Stimulated activated CD4-positive, alpha-beta T cell treated with anti-CD3 and anti-CD28 coated beads, Interleukin-12 subunit alpha, Interleukin-12 subunit beta, amount 100 ng/mL, for 4 hours (primary cell): ENCODE measurements at regions not wholly inside any gene's neighbourhood (a gene's known extent, or its start where the extent isn't known, plus 50 kb on each side); places are given as distances from the start of the nearest gene placed in this dataset.
"Not testable (repeated sequence)": the region's sequence is repeated elsewhere in the genome, so short reads cannot be mapped to it uniquely, and the experiment has no call there.

ENCODE experiments used
- DNase-seq: peaks from one replicate; pipeline ENCODE4 v3.0.0-alpha.2; 2020

DNA sequence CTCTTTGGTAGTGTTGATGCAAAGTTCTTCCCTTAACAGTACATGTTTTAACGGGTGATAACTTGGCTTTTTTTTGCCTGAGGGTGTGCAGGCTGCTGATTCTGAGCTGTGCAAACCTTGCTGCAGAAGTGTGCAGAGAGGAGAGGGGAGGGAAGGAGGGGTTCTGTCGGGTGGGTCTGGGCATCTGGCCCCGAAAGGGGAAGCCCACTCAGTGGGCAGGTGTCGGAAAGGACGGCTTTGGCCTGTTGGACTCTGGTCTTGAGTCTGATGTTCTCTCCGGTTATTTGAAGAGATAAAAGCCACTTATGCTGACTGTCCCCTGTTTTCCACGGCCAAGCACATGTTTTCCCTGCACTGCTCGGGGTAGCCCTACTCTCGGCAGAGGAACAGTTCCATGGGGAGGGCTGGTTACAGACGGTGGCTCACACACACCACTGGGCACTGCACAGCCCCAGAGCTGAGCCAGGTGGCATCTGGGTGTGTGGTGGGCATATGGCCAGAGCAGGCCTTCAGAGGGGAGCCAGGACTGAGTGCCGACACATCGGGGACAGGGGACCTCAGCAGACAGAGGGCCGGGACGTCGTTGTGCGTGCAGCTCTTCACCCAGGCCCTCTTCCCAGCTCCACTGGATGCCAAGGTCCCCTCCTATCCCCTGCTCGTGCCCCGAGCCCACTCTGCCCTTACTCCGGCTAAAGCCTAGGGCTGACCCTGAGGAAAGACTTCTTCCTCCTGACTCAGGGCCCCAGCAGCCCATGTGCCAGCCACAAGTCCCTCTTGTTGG, 93.2 kb downstream of the TEX29 start:
- no peak for DNase-seq

DNA sequence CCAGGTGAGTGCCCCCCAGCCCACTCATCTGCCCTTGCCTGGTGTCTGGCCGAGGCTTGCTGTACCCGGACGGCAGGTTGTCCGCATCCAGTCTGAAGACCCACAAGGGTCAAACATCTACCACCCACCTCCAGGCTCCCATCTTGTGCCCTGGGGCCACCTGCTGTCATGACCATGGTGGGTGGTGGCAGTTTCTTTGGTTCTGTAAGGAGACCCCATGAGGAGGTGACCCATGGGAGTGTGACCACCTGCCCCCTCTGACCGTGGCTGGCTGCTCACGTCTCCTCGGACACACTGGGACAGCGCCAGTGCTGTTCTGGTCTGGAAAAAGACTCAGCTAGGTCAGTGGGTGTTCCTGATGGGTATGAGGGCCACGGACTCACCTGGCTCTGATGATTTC, 93.9 kb downstream of the TEX29 start:
- DNase-seq: no peak

DNA sequence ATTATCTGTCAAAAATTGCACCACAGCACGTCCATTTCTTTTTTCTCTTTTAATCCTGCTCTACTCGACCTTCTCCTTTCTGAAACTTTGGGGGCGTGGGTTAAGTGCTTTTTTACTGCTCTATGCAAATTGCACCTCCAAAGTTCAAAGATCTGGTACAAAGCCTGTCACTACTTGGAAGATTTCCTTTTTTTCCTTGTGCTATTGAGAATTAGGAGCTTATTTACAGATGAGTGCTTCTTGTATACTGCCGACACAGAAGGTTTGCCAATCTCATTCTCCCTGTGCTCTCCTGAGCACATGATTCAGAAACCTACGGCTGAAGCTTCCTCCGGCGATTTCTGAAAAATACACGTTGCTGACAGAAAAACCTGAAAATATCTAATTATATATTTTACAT, 94.8 kb downstream of the TEX29 start:
- no peak for DNase-seq

DNA sequence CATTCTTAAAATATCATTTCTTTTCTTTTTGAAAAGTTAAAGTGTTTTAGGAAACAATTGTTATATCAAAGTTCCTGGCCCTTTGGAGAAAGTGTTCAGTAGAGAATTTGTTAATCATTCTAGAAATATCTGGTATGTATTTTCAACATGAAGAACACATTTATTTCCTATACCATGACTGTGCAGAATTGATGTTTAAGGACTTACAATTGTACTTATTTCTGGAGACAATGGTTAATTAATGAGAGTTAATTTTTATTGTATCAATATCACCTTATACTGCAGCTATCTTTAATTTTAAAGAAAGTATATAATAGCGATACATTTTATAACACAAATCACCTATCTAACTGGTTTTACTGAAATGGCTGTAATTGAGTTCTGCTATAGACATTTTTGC, 95.3 kb downstream of the TEX29 start:
- no peak for DNase-seq

DNA sequence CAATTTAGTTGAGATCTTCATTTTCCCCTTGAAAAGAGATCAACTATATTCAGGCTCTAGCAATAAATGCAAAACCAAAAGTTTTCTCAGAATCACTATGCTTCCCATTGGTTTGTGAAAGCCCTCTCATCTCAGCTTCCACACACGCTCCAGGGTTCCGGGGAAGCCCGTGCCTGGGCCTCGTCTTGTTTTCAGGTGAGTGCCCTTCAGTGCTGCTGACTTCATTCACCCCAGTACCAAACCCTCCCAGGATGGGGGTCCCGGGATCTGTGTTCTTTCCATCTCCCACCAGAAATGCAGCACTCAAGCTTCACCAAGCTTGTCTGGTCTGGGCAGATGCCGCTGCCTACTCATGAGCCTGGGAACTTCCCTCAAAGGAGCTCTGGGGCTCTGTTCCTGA, 97.7 kb downstream of the TEX29 start:
- DNase-seq: no peak

DNA sequence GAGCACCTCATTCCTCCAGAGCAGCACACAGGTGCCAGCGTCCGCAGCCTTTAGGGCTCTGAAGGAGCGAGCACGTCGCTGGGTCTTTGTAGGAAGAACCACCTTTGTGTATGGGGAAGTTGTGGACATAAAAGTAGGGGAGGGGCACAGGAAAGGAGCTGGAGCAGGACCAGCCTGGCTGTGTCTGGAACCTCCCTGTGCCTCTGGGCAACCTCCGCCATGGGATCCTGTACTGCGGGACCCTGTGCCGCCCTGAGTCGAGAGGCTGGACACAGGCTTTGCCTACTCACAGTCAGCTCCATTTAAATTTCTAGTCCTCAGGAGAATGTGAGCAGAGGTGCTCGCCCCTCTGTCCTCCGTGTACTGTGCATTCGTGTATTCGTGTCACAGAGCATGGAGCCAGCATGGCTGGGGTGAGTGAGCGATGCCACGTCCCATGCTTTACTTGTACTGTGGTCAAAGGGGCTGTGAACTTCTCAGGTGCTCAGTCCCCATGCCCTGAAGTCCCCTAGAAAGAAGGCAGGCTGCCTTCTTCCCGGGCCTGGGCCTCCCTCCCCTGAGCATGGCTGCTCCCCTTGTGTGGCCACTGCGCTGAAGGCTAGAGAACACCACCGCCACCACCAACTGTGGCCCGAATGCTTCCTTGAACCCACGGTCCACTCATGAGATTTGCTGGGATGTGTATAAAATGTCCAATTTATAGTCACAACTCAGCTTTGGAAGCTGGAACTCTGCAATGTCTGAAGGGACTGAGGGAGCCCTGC, 99.9 kb downstream of the TEX29 start:
- no peak for DNase-seq

DNA sequence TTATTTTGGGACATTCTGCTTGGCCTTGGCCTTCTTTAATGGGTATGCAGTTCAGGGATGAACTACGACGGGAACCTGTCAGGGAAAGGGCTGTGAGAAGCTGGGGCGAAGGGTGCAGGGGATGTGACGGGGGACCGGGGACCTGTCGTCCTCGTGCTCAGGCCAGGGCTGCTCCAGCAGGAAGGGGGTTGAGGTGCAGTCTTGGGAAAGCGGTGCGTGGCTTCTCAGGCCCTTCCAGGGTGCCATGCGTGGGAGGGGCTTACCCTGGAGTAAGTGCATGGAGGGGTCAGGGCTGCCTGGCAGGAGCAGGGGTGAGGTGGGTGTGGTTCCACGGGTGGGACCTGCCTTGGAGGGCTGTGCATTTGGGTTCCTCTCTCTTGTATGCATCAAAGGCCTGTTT, 100.8 kb downstream of the TEX29 start:
- DNase-seq: no peak

DNA sequence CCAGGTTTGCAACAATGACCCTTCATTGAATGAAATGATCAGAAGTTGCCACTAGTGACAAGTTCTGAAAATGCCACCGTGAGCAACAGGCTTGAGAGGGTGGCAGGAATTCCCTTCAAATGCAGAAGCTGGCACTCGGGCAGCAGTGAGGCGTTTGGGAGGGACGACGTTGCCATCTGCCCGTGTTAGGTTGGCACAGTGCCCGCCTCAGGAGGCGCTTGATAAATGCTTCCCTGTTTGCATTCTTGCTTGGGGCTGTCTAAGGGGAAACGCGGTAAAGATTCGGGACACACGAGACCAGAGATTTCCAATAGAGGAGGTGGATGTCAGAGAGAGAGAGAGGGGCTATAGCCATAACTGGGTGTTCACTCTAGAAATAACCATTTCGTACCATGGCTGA, 101.9 kb downstream of the TEX29 start:
- DNase-seq: no peak

DNA sequence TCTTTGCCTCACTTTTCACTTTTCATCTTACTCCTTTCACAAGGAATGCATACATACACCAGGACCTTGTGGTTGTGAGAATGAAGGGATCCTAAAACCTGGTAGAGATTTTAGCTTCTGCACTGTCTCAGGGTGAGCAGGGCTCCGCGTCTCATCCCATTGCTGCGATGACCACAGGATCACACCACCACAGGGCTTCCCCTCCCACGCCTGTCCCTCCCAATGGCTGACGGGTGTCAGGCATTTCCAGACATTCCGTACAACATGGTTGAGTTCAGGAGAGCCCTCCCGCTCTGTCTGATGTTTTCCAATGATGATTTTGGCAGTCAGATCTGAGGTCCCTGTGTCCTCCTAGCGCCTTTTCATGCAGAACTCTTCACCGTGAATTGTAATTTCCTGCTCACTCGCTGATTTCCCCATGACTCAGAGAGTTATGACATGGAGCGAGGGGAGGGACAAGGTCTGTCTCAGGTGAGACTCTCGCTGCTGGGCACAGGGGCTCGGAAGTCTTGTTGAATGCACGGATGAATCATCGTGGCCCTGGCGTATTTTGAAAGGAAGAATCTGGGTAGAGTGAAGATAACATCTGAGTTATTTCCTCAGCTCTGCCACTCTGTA, 102.8 kb downstream of the TEX29 start:
- DNase-seq: no peak

DNA sequence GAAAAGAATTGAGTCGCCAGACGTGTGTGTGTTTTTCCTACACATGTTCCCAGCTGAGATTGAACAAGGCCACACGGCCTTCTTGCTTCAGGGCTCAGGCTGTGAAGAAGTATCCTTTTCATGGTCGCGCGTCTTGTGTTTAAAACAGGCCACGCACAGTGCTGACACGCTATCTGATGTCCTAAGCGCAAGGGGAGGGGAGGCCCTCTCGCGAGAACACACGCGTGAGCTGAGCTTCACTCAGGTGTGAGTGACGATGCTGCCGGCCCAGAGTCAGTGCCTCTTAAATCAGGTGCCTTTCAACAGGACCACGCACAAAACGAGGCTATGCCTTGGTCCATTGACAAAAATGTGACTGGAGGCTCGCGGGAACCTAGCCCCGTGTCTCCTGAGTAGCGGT, 103.7 kb downstream of the TEX29 start:
- no peak for DNase-seq

DNA sequence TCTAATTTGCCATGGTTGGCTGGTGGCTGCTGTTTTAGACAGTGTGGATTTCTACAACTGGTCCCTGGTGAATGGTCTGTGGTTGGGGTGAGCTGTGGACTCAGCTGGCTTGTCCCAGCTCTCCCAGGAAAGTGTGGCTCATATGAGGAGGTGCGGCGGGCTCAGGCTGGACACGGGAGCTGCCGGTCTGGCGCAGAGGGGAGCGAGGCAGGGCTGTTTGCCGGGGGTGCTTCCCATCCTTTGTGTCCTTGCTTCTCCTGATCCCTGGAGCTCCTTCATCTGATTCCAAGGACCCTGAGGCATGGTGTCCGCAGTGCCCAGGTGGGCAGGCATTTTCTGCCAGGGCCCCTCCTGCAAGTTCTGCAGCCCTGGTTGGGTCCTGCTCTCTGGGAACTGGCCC, 104.9 kb downstream of the TEX29 start:
- no peak for DNase-seq

DNA sequence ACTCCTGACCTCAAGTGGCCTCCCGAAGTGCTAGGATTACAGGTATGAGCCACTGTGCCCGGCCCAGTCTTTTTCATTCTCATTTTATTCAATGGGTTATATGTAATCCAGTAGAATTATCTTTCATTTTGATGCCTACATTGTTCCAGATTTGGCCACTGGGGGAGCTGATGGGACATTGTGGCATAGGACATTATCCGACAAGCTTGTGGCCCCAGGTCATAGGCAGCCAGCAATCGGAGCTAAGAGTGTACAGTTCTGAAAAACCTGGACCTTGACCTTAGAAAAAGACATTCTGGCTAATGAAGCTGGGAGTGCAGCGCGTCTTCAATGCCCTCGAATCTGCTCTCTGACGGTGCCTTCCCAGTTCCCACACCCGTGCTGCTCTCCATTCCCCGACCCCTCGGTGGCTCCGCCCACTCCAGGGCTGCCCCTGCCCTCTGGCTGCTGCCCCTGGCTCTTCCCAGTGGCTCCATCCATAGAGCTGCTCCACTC, 108.7 kb downstream of the TEX29 start:
- DNase-seq: peak; percentile 32

DNA sequence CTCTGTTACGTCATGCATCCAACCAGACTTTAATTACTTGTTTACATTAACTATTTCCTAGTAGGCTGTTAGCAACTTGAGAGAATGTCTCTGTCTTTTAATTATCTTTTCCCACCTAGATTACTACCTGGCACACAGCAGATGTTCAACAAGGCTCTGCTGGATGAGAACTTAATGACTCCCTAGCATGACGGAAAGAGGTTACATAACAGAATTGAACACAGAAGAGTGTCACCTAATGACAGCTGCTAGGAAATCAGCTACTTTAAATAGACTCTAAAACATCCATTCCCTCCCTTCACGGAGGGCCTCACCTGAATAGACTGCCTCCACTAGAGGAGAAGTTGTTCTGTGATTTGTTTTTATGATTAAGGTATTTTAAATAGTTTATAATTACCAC, 110.8 kb downstream of the TEX29 start:
- DNase-seq: no peak

DNA sequence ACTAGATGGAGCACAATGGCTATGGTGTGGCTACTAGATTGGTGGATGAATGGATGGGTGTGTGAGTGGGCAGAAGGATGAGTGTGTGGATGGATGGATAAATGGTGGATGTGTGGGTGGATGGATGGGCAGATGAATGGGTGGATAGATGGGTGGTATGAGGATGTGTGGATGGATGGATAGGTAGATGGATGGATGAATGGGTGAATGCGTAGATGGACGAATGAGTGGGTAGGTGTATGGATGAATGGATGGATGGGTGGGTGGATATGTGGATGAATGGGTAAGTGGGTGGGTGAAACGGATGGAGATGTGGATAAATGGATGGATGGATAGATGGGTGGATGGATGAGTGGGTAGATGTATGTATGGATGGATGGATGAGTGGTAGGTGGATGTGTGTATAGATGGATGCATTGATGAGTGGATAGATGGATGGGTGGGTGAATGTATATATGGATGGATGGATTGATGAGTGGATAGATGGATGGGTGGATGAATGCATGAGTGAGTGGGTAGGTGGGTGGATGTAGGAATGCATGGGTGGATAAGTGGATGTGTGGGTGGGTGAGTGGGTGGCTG, 114.2 kb downstream of the TEX29 start:
- DNase-seq: no peak

DNA sequence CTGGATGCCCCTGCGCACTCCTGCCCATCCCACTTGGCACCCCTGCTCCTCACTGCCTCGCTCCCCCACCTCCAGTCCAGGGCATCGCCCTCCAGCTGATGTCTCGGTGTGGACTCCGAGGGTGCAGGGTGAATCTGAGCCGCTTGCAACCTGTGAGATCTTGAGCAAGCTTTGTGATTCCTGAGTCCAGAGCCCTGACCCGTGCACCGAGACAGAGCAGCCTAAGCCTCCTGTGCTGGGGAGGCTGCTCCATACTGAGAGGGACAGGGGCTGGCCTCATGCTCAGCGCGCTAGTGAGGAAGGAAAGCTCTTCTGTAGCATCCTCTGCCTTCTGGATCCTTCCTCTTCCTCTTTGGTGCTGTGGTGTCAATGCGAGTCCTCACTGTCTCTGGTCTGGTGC, 116.0 kb downstream of the TEX29 start:
- DNase-seq: no peak

DNA sequence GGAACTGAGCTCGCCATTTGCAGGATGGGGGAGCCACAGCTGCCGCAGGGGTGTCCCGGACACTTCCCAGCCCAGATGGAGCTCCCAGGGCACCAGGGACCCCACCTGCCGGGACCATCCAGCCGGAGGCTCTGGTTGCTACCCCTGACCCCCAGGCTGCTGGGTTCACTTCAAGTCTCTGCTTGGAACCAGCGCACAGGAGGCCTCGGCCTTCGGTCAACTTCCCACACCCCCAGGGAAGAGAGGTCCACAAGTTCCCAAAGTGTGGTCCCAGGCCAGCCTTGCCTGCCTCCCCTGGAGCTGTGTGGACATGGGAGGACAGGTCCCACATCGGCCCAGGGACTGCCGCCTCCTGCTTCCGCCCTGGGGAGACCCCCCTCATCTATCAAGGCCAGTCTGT, 117.0 kb downstream of the TEX29 start:
- no peak for DNase-seq

DNA sequence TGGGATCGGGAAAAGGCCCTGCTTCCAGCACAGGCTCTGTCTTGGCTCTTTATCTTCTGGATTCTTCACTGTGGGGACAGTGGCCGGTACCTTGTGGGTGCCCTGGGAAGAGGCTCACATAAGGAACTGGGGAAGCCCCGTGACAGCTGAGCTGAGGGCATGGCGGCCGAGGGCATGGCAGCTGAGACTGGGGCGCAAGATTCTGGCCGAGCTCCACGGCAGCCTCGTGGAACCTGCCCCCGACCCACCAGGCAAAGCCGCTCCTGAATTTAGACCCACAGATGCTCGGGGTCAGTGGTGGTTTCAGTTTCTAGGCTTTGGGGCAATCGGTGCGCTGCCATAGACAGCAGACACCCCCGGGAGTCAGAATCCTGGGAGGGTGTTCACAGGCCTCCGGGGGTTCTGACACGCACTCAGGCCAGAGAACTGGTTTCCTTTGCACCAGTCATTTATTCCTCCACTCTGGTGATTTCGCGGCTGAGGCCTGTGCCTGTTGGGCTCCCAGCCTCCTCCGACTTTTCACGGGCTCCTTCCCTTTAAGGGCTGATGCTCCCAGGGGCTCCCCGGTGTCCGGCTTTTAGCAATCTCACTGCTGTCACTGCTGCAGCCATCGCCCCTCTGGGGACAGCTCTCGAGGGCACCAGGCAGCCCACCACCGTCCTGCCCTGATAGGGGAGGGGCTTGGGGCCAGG, 117.6 kb downstream of the TEX29 start:
- no peak for DNase-seq

DNA sequence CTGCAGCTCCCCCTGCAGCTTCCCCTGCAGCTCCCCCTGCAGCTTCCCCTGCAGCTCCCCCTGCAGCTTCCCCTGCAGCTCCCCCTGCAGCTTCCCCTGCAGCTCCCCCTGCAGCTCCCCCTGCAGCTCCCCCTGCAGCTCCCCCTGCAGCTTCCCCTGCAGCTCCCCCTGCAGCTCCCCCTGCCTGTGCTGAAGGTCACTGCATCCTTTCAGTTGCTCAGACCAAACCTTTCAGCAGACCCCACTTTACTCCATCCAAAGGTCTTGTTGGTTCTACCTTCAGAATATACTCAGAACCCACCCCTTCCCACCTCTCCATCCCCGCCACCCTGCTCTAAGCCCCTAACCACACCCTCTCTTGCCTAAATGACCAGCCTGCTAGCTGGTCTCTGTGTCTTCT, 120.0 kb downstream of the TEX29 start:
- not testable (repeated sequence) for DNase-seq

DNA sequence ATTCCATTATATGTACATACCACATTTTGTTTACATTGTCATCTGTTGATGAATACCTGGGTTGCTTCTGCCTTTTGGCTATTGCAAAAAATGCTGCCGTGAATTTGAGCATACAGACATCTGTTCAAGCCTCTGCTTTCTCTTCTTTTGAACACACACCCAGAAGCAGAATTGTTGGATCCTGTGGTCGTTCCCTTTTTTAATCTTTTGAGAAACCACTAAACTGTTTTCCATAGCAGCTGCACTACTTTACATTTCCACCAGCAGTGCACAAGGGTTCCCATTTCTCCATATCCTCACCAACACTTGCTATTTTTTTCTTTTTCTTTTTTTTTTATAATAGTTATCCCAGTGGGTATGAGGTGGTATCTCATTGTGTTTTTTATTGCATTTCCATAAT, 123.5 kb downstream of the TEX29 start:
- DNase-seq: no peak

DNA sequence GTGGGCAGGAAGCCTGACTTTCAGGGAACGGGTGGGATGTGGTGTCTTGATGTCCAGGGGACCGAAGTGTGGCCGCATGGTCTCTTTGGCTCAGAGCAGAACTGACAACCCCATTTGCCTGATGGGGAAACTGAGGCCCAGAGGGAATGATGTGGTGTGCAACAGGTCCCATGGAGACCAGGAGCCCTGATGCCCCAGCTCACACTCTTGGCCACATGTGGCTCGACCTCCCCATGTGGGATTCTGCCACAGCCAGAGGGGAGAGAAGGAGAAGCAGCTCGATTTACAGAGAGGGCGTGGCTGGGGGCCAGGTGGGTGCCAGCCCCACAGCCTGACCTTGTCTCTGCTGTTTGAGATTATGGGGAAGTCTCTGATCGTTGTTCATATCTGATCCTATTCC, 128.1 kb downstream of the TEX29 start:
- DNase-seq: no peak

DNA sequence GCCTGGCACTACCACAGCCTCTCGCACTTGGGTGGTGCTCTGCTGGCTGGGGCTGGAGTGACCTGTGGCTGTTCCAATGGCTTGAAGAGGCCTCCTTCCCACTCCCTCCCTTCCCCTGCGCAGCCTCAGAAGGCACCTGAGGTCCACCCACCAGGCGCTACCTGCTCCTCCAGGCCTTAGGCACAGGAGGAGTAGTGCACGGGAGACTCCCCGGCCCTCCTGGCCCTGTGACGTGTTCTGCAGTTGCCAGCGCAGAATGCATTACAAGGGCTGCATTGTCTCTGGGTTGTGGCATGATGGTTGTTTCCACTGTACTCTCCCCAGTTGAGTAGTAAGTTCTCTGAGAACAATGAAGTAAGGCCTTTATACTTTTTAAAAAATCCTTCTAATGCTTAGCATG, 128.6 kb downstream of the TEX29 start:
- DNase-seq: no peak

DNA sequence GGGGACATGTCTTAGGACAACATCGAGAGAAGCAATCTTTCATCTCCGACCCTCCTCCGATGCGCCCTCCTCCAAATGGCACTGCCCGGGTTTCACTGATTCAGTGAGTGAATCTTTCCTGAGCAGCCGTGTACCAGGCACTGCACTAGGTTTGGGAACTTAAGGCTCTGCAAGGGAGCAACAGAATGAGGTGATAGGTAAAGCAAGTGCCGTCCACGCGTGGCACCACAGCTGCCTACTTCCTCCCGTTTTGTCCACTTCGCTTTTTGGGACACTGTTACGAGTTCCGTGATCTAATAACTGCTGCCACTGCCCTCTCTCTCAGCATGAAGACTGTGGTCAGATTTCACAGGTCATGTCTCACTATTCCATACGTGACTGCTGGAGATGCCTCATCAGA, 131.0 kb downstream of the TEX29 start:
- DNase-seq: no peak
